ENCODE measurements at regions not wholly inside any gene's neighbourhood (a gene's known extent, or its start where the extent isn't known, plus 50 kb on each side); places are given as distances from the start of the nearest gene placed in this dataset.

DNA sequence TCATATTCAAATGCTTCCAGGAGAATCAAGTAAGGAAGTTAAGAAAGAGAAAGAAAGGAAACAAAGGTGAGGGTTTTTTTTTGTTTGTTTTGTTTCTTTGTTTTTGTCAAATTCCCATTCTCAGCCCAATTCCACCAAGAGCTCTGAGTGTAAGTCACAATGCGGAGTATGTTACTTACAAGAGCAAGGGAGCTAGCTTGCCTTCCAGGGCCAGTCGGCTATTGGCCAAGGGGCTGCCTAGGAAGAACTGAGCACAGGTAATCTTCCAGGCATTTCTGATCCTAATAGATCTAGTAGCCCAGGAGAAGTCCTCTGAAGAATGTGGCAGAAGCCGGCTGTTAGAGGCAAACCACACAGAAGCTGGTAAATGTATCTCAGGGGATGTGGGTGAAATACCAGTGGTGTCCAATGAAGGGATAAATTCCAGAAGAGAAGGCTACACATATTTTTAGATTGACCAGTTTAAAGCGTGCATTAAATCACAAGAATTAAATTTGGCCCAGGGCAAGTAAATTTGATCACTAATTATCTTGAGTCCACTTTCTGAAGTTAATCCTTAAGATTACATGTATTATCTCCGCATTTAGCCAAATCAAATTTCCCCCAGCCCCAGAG lies 239.6 kb upstream of the ADAMTS5 start:
- TF ChIP-seq, protein P1, sequence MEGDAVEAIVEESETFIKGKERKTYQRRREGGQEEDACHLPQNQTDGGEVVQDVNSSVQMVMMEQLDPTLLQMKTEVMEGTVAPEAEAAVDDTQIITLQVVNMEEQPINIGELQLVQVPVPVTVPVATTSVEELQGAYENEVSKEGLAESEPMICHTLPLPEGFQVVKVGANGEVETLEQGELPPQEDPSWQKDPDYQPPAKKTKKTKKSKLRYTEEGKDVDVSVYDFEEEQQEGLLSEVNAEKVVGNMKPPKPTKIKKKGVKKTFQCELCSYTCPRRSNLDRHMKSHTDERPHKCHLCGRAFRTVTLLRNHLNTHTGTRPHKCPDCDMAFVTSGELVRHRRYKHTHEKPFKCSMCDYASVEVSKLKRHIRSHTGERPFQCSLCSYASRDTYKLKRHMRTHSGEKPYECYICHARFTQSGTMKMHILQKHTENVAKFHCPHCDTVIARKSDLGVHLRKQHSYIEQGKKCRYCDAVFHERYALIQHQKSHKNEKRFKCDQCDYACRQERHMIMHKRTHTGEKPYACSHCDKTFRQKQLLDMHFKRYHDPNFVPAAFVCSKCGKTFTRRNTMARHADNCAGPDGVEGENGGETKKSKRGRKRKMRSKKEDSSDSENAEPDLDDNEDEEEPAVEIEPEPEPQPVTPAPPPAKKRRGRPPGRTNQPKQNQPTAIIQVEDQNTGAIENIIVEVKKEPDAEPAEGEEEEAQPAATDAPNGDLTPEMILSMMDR (IDR thresholded peaks at IDR 0.05), result no peak
- no peak for TF ChIP-seq POLR2A (IDR thresholded peaks at IDR 0.05)
